Progenitor cell of endocrine pancreas (in vitro differentiated cells): ENCODE measurements at regions not wholly inside any gene's neighbourhood (a gene's known extent, or its start where the extent isn't known, plus 50 kb on each side); places are given as distances from the start of the nearest gene placed in this dataset.
A peak's percentile ranks its signal among the peaks of the same experiment; 100 is the strongest.

Source experiments
- DNase-seq: peaks from one replicate; pipeline ENCODE4 v3.0.0; 2021; ENCODE audit warnings: low spot score; ENCODE audit not compliant: unreplicated experiment
- H3K27ac Mint-ChIP-seq: 2 replicates; pipeline ENCODE4 v1.8.0; 2021; ENCODE audit warnings: mild to moderate bottlenecking, moderate library complexity, mixed read lengths
- H3K27me3 Mint-ChIP-seq: 2 replicates; pipeline ENCODE4 v1.8.0; 2021; ENCODE audit warnings: mixed read lengths
- H3K36me3 Mint-ChIP-seq: 2 replicates; pipeline ENCODE4 v1.8.0; 2022; ENCODE audit warnings: mixed read lengths; ENCODE audit not compliant: insufficient read depth
- H3K4me1 Mint-ChIP-seq: 2 replicates; pipeline ENCODE4 v1.8.0; 2021; ENCODE audit warnings: low read depth, mixed read lengths
- H3K4me3 Mint-ChIP-seq: 2 replicates; pipeline ENCODE4 v1.8.0; 2021; ENCODE audit warnings: low read depth, mild to moderate bottlenecking, moderate library complexity, mixed read lengths
- H3K9me3 Mint-ChIP-seq: 2 replicates; pipeline ENCODE4 v1.8.0; 2021; ENCODE audit warnings: low read depth, mixed read lengths
- TF ChIP-seq, protein P1 (sequence below): fragments of 200-600 bp; sonication (generic); IDR thresholded peaks from one replicate; pipeline ENCODE4 v1.5.0; 2021; ENCODE audit warnings: antibody characterized with exemption, mild to moderate bottlenecking; ENCODE audit not compliant: unreplicated experiment

GRCh38 chr13:104106705-104107393 lies 1040.6 kb upstream of the SLC10A2 start:
- TF ChIP-seq, protein P1, sequence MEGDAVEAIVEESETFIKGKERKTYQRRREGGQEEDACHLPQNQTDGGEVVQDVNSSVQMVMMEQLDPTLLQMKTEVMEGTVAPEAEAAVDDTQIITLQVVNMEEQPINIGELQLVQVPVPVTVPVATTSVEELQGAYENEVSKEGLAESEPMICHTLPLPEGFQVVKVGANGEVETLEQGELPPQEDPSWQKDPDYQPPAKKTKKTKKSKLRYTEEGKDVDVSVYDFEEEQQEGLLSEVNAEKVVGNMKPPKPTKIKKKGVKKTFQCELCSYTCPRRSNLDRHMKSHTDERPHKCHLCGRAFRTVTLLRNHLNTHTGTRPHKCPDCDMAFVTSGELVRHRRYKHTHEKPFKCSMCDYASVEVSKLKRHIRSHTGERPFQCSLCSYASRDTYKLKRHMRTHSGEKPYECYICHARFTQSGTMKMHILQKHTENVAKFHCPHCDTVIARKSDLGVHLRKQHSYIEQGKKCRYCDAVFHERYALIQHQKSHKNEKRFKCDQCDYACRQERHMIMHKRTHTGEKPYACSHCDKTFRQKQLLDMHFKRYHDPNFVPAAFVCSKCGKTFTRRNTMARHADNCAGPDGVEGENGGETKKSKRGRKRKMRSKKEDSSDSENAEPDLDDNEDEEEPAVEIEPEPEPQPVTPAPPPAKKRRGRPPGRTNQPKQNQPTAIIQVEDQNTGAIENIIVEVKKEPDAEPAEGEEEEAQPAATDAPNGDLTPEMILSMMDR, result no peak
- no peak for DNase-seq
- peaks cover 10% of the 10 kb centered on the region for H3K36me3 Mint-ChIP-seq
- H3K4me3 Mint-ChIP-seq, result no peak overlapping the region
- H3K9me3 Mint-ChIP-seq, result peaks cover 17% of the 10 kb centered on the region
- no peaks in the 10 kb centered on the region for H3K27me3 Mint-ChIP-seq
- H3K4me1 Mint-ChIP-seq, result peaks cover 24% of the 10 kb centered on the region
- H3K27ac Mint-ChIP-seq, result peak overlapping the region; percentile 78

DNA sequence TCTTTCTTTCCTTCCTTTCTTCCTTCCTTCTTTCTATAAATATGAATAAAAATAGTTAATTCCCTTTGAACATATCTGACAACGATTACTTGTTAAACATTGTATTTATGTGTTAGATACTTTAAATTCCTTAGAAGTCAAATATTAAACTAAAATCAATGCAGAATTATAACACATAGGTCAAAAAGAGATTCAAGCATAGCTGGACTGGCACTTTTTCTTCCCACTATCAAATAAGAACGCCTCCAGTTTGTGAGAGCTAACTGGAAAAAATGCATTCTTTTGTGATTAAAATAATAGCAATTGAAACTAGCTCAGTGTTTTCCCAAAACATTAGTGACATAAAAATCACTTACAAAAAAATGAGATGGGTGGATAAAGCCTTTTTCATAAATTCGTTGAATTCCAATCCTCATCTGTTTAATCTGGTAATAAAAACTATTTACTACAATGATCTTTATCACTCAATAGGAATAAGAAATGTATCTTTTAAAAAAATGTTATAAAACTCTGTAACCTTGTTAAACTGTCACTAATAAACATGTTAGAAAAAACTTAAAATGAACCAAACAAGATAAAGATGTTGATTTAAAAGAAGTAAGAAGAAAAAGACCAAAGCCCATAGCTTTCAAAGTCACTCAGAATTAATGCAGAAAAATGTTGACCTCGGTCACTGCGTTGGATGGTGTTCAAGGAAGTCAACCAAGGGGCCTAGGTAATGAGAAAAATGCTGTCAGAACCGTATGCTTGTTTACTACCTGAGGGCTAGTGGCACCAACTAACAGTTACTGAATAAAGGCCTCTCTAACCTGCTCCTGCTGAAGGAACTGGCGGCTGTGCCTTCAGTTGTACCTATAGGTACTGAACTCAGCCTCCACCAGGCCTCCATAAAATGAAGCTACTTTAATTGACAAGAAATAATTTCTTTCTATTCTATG lies 1039.5 kb upstream of the SLC10A2 start:
- no peak overlapping the region for H3K4me3 Mint-ChIP-seq
- H3K36me3 Mint-ChIP-seq, result peaks cover 10% of the 10 kb centered on the region
- H3K27me3 Mint-ChIP-seq, result no peaks in the 10 kb centered on the region
- TF ChIP-seq, protein P1, result no peak
- H3K9me3 Mint-ChIP-seq, result peaks cover 17% of the 10 kb centered on the region
- no peak for DNase-seq
- H3K27ac Mint-ChIP-seq, result peak overlapping the region; percentile 78
- peaks cover 24% of the 10 kb centered on the region for H3K4me1 Mint-ChIP-seq

DNA sequence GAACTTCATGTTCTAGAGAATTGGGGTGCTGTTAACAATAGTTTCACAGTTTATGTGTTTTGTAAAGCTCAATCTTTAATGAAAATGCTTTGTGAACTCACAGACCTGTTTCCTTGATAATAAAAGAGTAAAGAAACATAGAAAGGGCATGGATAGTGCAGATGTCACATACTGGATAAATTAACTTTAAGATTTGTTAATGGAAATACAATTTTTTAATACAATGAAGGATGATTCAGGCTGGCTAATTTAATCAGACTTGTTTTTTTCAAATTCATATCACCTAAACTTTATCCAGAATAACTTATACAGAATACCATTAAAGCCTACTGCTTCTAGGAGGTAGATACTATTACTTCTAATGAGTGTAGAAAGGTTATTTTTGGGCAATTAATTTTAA lies 1033.5 kb upstream of the SLC10A2 start:
- H3K36me3 Mint-ChIP-seq, result peaks cover 1% of the 10 kb centered on the region
- no peak overlapping the region for H3K27ac Mint-ChIP-seq
- TF ChIP-seq, protein P1, result no peak
- H3K4me1 Mint-ChIP-seq, result peaks cover 2% of the 10 kb centered on the region
- DNase-seq, result no peak
- no peaks in the 10 kb centered on the region for H3K27me3 Mint-ChIP-seq
- peaks cover 3% of the 10 kb centered on the region for H3K9me3 Mint-ChIP-seq
- H3K4me3 Mint-ChIP-seq, result no peak overlapping the region

GRCh38 chr13:104098421-104098820 lies 1032.2 kb upstream of the SLC10A2 start:
- Mint-ChIP-seq H3K27ac (no peak overlapping the region), H3K4me1 (no peaks in the 10 kb centered on the region), H3K36me3 (no peaks in the 10 kb centered on the region), H3K4me3 (no peak overlapping the region), H3K9me3 (peaks cover 3% of the 10 kb centered on the region), H3K27me3 (no peaks in the 10 kb centered on the region)
- DNase-seq, result no peak
- TF ChIP-seq, protein P1, result no peak

DNA sequence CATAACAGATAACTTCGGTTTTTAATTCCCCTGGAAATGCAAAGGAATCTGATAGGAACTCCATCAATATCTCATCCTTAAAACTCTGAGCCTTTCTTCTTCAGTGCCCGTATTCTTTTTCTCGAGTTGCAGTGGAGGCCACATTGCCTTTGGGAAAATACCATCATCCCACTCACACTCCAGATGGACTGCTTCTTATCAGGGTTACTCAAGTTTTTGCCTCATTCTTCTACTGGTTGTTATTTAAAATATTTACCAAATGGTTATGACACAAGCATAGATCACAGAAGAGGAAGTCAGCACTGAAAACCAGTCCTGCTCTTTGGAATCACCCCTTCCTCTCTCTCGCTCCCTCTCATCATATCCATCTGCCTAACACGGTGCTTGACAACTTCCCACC lies 1020.5 kb upstream of the SLC10A2 start:
- Mint-ChIP-seq H3K27me3 (no peaks in the 10 kb centered on the region), H3K4me1 (peaks cover 3% of the 10 kb centered on the region), H3K9me3 (peaks cover 6% of the 10 kb centered on the region), H3K4me3 (no peak overlapping the region), H3K27ac (no peak overlapping the region), H3K36me3 (no peaks in the 10 kb centered on the region)
- TF ChIP-seq, protein P1, result no peak
- no peak for DNase-seq
